Neural progenitor cell (in vitro differentiated cells): ENCODE measurements at regions not wholly inside any gene's neighbourhood (a gene's known extent, or its start where the extent isn't known, plus 50 kb on each side); places are given as distances from the start of the nearest gene placed in this dataset.

Experiments used
- DNase-seq: peaks from one replicate; pipeline ENCODE4 v3.0.0-alpha.2; 2016; ENCODE audit warnings: low spot score
- H2AFZ ChIP-seq: fragments of 200-600 bp; sonication (generic); replicated peaks from 2 replicates; pipeline ENCODE4 v1.6.1; 2016; ENCODE audit warnings: antibody characterized with exemption
- H3F3A ChIP-seq: fragments of 200-600 bp; sonication (generic); 2 replicates; pipeline ENCODE4 v1.6.1; 2016; ENCODE audit warnings: antibody characterized with exemption, low read depth
- H3K27ac ChIP-seq: fragments of 200-600 bp; sonication (generic); 2 replicates; pipeline ENCODE4 v1.5.1; 2016; ENCODE audit warnings: mild to moderate bottlenecking
- H3K27me3 ChIP-seq: fragments of 200-600 bp; sonication (generic); 2 replicates; pipeline ENCODE4 v1.6.1; 2016; ENCODE audit warnings: mild to moderate bottlenecking, moderate library complexity
- H3K36me3 ChIP-seq: fragments of 200-600 bp; sonication (generic); 2 replicates; pipeline ENCODE4 v1.5.1; 2016
- H3K4me1 ChIP-seq: fragments of 200-600 bp; sonication (generic); 2 replicates; pipeline ENCODE4 v1.6.1; 2016; ENCODE audit warnings: mixed run types
- H3K4me2 ChIP-seq: fragments of 200-600 bp; sonication (generic); 2 replicates; pipeline ENCODE4 v1.6.1; 2016
- H3K4me3 ChIP-seq: fragments of 200-600 bp; sonication (generic); 2 replicates; pipeline ENCODE4 v1.5.1; 2016
- H3K79me2 ChIP-seq: fragments of 200-600 bp; sonication (generic); 2 replicates; pipeline ENCODE4 v1.6.1; 2016; ENCODE audit warnings: low read depth
- H3K9ac ChIP-seq: fragments of 200-600 bp; sonication (generic); 2 replicates; pipeline ENCODE4 v1.6.1; 2016
- H3K9me3 ChIP-seq: fragments of 200-600 bp; sonication (generic); 2 replicates; pipeline ENCODE4 v1.5.1; 2016; ENCODE audit warnings: low read depth
- H4K20me1 ChIP-seq: fragments of 200-600 bp; sonication (generic); 2 replicates; pipeline ENCODE4 v1.6.1; 2016; ENCODE audit warnings: low read depth
- H3K27ac Mint-ChIP-seq: 3 replicates; pipeline ENCODE4 v1.8.0; 2021; ENCODE audit warnings: mixed read lengths
- H3K27me3 Mint-ChIP-seq: 2 replicates; pipeline ENCODE4 v1.8.0; 2022; ENCODE audit warnings: low read depth, mild to moderate bottlenecking, inconsistent platforms, moderate library complexity, mixed read lengths; ENCODE audit not compliant: insufficient read depth
- H3K36me3 Mint-ChIP-seq: 3 replicates; pipeline ENCODE4 v1.8.0; 2021; ENCODE audit warnings: mixed read lengths
- H3K4me1 Mint-ChIP-seq: 3 replicates; pipeline ENCODE4 v1.8.0; 2021; ENCODE audit warnings: mixed read lengths
- H3K4me3 Mint-ChIP-seq: 3 replicates; pipeline ENCODE4 v1.8.0; 2021; ENCODE audit warnings: mild to moderate bottlenecking, moderate library complexity, mixed read lengths
- H3K9me3 Mint-ChIP-seq: 3 replicates; pipeline ENCODE4 v1.8.0; 2020; ENCODE audit warnings: mixed read lengths
- EZH2 ChIP-seq: fragments of 200-600 bp; sonication (generic); IDR thresholded peaks from 2 replicates; pipeline ENCODE4 v1.6.1; 2017; ENCODE audit warnings: antibody characterized with exemption, mild to moderate bottlenecking, moderate library complexity
- EZH2phosphoT487 ChIP-seq: fragments of 200-600 bp; sonication (generic); IDR thresholded peaks from 2 replicates; pipeline ENCODE4 v1.6.1; 2017; ENCODE audit warnings: antibody characterized with exemption
- TF ChIP-seq, protein P1 (sequence below): fragments of 200-600 bp; sonication (generic); IDR thresholded peaks from 2 replicates; pipeline ENCODE4 v1.5.1; 2017; ENCODE audit warnings: antibody characterized with exemption, mild to moderate bottlenecking

- no peaks in the 10 kb centered on the region for H3K27me3 ChIP-seq
- H3K9me3 Mint-ChIP-seq, result peaks cover 7% of the 10 kb centered on the region
- H4K20me1 ChIP-seq, result no peaks in the 10 kb centered on the region
- no peaks in the 10 kb centered on the region for H3K36me3 ChIP-seq
- no peak for DNase-seq
- no peaks in the 10 kb centered on the region for H3K9me3 ChIP-seq
- H2AFZ ChIP-seq, result no peak overlapping the region
- H3K4me2 ChIP-seq, result no peak overlapping the region
- no peak overlapping the region for H3K9ac ChIP-seq
- no peak overlapping the region for H3K4me3 Mint-ChIP-seq
- no peaks in the 10 kb centered on the region for H3K27me3 Mint-ChIP-seq
- no peaks in the 10 kb centered on the region for H3F3A ChIP-seq
- no peaks in the 10 kb centered on the region for H3K79me2 ChIP-seq
- H3K4me3 ChIP-seq, result no peak overlapping the region
- no peaks in the 10 kb centered on the region for H3K36me3 Mint-ChIP-seq
- TF ChIP-seq, protein P1, sequence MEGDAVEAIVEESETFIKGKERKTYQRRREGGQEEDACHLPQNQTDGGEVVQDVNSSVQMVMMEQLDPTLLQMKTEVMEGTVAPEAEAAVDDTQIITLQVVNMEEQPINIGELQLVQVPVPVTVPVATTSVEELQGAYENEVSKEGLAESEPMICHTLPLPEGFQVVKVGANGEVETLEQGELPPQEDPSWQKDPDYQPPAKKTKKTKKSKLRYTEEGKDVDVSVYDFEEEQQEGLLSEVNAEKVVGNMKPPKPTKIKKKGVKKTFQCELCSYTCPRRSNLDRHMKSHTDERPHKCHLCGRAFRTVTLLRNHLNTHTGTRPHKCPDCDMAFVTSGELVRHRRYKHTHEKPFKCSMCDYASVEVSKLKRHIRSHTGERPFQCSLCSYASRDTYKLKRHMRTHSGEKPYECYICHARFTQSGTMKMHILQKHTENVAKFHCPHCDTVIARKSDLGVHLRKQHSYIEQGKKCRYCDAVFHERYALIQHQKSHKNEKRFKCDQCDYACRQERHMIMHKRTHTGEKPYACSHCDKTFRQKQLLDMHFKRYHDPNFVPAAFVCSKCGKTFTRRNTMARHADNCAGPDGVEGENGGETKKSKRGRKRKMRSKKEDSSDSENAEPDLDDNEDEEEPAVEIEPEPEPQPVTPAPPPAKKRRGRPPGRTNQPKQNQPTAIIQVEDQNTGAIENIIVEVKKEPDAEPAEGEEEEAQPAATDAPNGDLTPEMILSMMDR, result no peak
- TF ChIP-seq EZH2phosphoT487, result no peak
- no peak for TF ChIP-seq EZH2
- no peaks in the 10 kb centered on the region for H3K4me1 ChIP-seq
- H3K4me1 Mint-ChIP-seq, result no peaks in the 10 kb centered on the region
- H3K27ac Mint-ChIP-seq, result no peak overlapping the region
- H3K27ac ChIP-seq, result no peak overlapping the region
Observed at GRCh38 chr14:84421621-84422020, 1108.3 kb upstream of the FLRT2 start.

- Histone ChIP-seq H3K4me3 (no peak overlapping the region), H3F3A (no peaks in the 10 kb centered on the region), H3K27ac (no peak overlapping the region), H4K20me1 (no peaks in the 10 kb centered on the region), H3K9me3 (no peaks in the 10 kb centered on the region), H3K79me2 (no peaks in the 10 kb centered on the region), H3K36me3 (no peaks in the 10 kb centered on the region), H3K4me1 (no peaks in the 10 kb centered on the region), H2AFZ (no peak overlapping the region), H3K4me2 (no peak overlapping the region), H3K9ac (no peak overlapping the region), H3K27me3 (no peaks in the 10 kb centered on the region)
- no peaks in the 10 kb centered on the region for H3K9me3 Mint-ChIP-seq
- H3K27me3 Mint-ChIP-seq, result peaks cover 2% of the 10 kb centered on the region
- H3K4me1 Mint-ChIP-seq, result no peaks in the 10 kb centered on the region
- no peak for TF ChIP-seq EZH2
- H3K36me3 Mint-ChIP-seq, result no peaks in the 10 kb centered on the region
- H3K27ac Mint-ChIP-seq, result no peak overlapping the region
- DNase-seq, result no peak
- H3K4me3 Mint-ChIP-seq, result no peak overlapping the region
Observed at GRCh38 chr14:84425968-84426367, 1104.0 kb upstream of the FLRT2 start.

DNA sequence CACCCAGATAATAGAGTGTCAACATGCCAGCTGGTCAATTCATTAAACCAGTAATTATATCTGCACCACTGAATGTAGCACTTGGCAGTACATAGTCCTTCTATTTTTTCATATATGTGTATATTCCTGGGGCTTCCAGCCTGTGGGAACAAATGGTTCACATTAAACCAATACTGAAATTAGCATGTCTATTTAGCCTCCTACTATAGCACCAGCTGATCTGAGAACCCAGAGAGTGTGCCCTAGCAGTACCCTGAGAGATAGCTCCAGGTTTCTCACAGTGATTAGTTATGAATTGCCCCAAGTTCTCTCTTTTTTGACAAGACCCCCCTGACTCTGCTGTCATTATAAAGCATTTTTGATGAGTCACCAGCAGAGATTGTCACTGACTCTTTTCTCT is 1097.3 kb upstream of the FLRT2 start:
- H3K4me3 ChIP-seq, result no peak overlapping the region
- no peak overlapping the region for H3K27ac Mint-ChIP-seq
- H3K27me3 ChIP-seq, result no peaks in the 10 kb centered on the region
- H2AFZ ChIP-seq, result no peak overlapping the region
- no peaks in the 10 kb centered on the region for H3K27me3 Mint-ChIP-seq
- H3K4me3 Mint-ChIP-seq, result no peak overlapping the region
- H3K79me2 ChIP-seq, result no peaks in the 10 kb centered on the region
- no peak for DNase-seq
- H3K4me1 Mint-ChIP-seq, result peaks cover 9% of the 10 kb centered on the region
- no peaks in the 10 kb centered on the region for H3F3A ChIP-seq
- H3K9me3 Mint-ChIP-seq, result no peaks in the 10 kb centered on the region
- no peak overlapping the region for H3K4me2 ChIP-seq
- TF ChIP-seq EZH2phosphoT487 (no peak), EZH2 (no peak)
- TF ChIP-seq, protein P1, result no peak
- H3K9me3 ChIP-seq, result no peaks in the 10 kb centered on the region
- no peak overlapping the region for H3K27ac ChIP-seq
- H3K9ac ChIP-seq, result no peak overlapping the region
- no peaks in the 10 kb centered on the region for H4K20me1 ChIP-seq
- H3K36me3 ChIP-seq, result no peaks in the 10 kb centered on the region
- H3K36me3 Mint-ChIP-seq, result no peaks in the 10 kb centered on the region
- H3K4me1 ChIP-seq, result peaks cover 12% of the 10 kb centered on the region

- Histone ChIP-seq H3K4me3 (no peak overlapping the region), H3K9me3 (no peaks in the 10 kb centered on the region), H3K79me2 (no peaks in the 10 kb centered on the region), H3F3A (no peaks in the 10 kb centered on the region), H3K27me3 (no peaks in the 10 kb centered on the region), H3K4me1 (peaks cover 12% of the 10 kb centered on the region), H3K9ac (no peak overlapping the region), H3K36me3 (no peaks in the 10 kb centered on the region), H4K20me1 (no peaks in the 10 kb centered on the region), H3K4me2 (no peak overlapping the region), H3K27ac (no peak overlapping the region), H2AFZ (no peak overlapping the region)
- H3K4me1 Mint-ChIP-seq, result peaks cover 9% of the 10 kb centered on the region
- H3K4me3 Mint-ChIP-seq, result no peak overlapping the region
- no peak for DNase-seq
- no peaks in the 10 kb centered on the region for H3K36me3 Mint-ChIP-seq
- H3K9me3 Mint-ChIP-seq, result no peaks in the 10 kb centered on the region
- H3K27ac Mint-ChIP-seq, result no peak overlapping the region
- H3K27me3 Mint-ChIP-seq, result peaks cover 2% of the 10 kb centered on the region
- TF ChIP-seq EZH2 (no peak), EZH2phosphoT487 (no peak)
- TF ChIP-seq, protein P1, result no peak
Observed at GRCh38 chr14:84433961-84434360, 1096.0 kb upstream of the FLRT2 start.
